Endometrial microvascular endothelial cells (primary cell): ENCODE measurements at regions not wholly inside any gene's neighbourhood (a gene's known extent, or its start where the extent isn't known, plus 50 kb on each side); places are given as distances from the start of the nearest gene placed in this dataset.
"Not testable (repeated sequence)": the region's sequence is repeated elsewhere in the genome, so short reads cannot be mapped to it uniquely, and the experiment has no call there.

Experiments
- in situ Hi-C: cut with HindIII; loops from 2 replicates; pipeline ENCODE4 v1.10.0; 2017; ENCODE audit warnings: low sequenced_read_pairs, low pct_unique_long_range_greater_than_20kb; ENCODE audit errors: inconsistent ontology term

- in situ Hi-C loops: no loop called here
Observed at GRCh38 chr2:12008425-12009061, 262.1 kb downstream of the LPIN1 start.

- in situ Hi-C loops: no loop called here
Observed at GRCh38 chr2:12009323-12009905, 263.0 kb downstream of the LPIN1 start.

GRCh38 chr2:12010059-12010458, 263.6 kb downstream of the LPIN1 start:
- in situ Hi-C loops: no loop called here

GRCh38 chr2:12010779-12011178, 264.3 kb downstream of the LPIN1 start:
- in situ Hi-C loops: no loop called here

- in situ Hi-C loops: no loop called here
Observed at GRCh38 chr2:12014088-12014960, 267.9 kb downstream of the LPIN1 start.

GRCh38 chr2:12017499-12018157, 271.2 kb downstream of the LPIN1 start:
- in situ Hi-C loops: no loop called here

- in situ Hi-C loops: not testable (repeated sequence)
Observed at GRCh38 chr2:12018726-12019125, 272.3 kb downstream of the LPIN1 start.

- in situ Hi-C loops: no loop called here
Observed at GRCh38 chr2:12020833-12021469, 274.5 kb downstream of the LPIN1 start.

GRCh38 chr2:12024197-12024907, 277.9 kb downstream of the LPIN1 start:
- in situ Hi-C loops: not testable (repeated sequence)

GRCh38 chr2:12027136-12027535, 280.7 kb downstream of the LPIN1 start:
- in situ Hi-C loops: no loop called here

GRCh38 chr2:12031866-12032265, 285.4 kb downstream of the LPIN1 start:
- in situ Hi-C loops: no loop called here

GRCh38 chr2:12032398-12032797, 286.0 kb downstream of the LPIN1 start:
- in situ Hi-C loops: no loop called here

GRCh38 chr2:12032975-12033374, 286.5 kb downstream of the LPIN1 start:
- in situ Hi-C loops: no loop called here

- in situ Hi-C loops: no loop called here
Observed at GRCh38 chr2:12033494-12033893, 287.1 kb downstream of the LPIN1 start.

- in situ Hi-C loops: no loop called here
Observed at GRCh38 chr2:12034382-12034781, 287.9 kb downstream of the LPIN1 start.

GRCh38 chr2:12035029-12035720, 288.7 kb downstream of the LPIN1 start:
- in situ Hi-C loops: no loop called here

- in situ Hi-C loops: no loop called here
Observed at GRCh38 chr2:12035956-12036639, 289.7 kb downstream of the LPIN1 start.

- in situ Hi-C loops: no loop called here
Observed at GRCh38 chr2:12036640-12036983, 290.2 kb downstream of the LPIN1 start.
